K562 (cell line): ENCODE measurements at regions not wholly inside any gene's neighbourhood (a gene's known extent, or its start where the extent isn't known, plus 50 kb on each side); places are given as distances from the start of the nearest gene placed in this dataset.

Experiments used
- ATAC-seq: fragments of 200-7000 bp; cut with Tn5 transposase; 3 replicates; pipeline ENCODE4 v1.9.1; 2020; ENCODE audit warnings: moderate library complexity
- BruUV-seq: library from RNA; stranded (reverse); fragments of 400-500 nt; replicated peaks from 2 replicates; lab custom pipeline; 2021; lab: Mats Ljungman, UMichigan
- CTCF ChIA-PET: fragments of 300-600 bp; formaldehyde crosslinking; extraction: SDS; loops from one replicate; lab custom pipeline; 2021; ENCODE audit warnings: low intra/inter-chr PET ratio; lab: Yijun Ruan, JAX
- POLR2A ChIA-PET: fragments of 300-600, 350-650 bp; sonication (Branson Sonifier 250); formaldehyde crosslinking; extraction: SDS; loops from one replicate; lab custom pipeline; 2021; ENCODE audit warnings: antibody characterized with exemption, inconsistent platforms; lab: Yijun Ruan, JAX
- DNase-seq, 4 experiments: peaks; one replicate each; pipeline versions ENCODE4 v3.0.0 to v3.0.0-alpha.2; 2011 to 2018; ENCODE audit warnings: low spot score in 3 of 4, mixed read lengths in 3 of 4; ENCODE audit errors: extremely low read depth in 1 of 4
- FAIRE-seq: peaks from 2 replicates; lab custom pipeline; 2011; peaks lifted over from hg19 to GRCh38; lab: Jason Lieb, UNC
- H2AFZ ChIP-seq: 2 replicates; pipeline ENCODE4 v1.6.0; 2011; ENCODE audit warnings: low read depth, low read length, control low read depth, inconsistent platforms
- H3K27ac ChIP-seq: fragments of 200-600 bp; 3 replicates; pipeline ENCODE4 v1.8.0; 2011; ENCODE audit warnings: low read depth, mild to moderate bottlenecking, control low read depth, inconsistent platforms, low read length, moderate library complexity, mixed read lengths; ENCODE audit errors: extremely low read depth
- H3K27me3 ChIP-seq, 2 experiments: fragments of 300-600 bp in 1 of 2; 2 replicates in 1 of 2; 3 replicates in 1 of 2; pipeline versions ENCODE4 v1.6.0 to v1.8.0; 2011; ENCODE audit warnings: inconsistent platforms in 2 of 2, low read length in 2 of 2, mild to moderate bottlenecking in 1 of 2, mixed read lengths in 1 of 2, moderate library complexity in 1 of 2; ENCODE audit not compliant: control insufficient read depth in 2 of 2, insufficient read depth in 2 of 2
- H3K36me3 ChIP-seq: fragments of 300-600 bp; 3 replicates; pipeline ENCODE4 v1.8.0; 2011; ENCODE audit warnings: mild to moderate bottlenecking, low read length, inconsistent platforms; ENCODE audit not compliant: control insufficient read depth, insufficient read depth
- H3K4me1 ChIP-seq, 2 experiments: fragments of 200-600 bp in 1 of 2; replicated peaks in 1 of 2; 2 replicates in 1 of 2; 3 replicates in 1 of 2; pipeline versions ENCODE4 v1.5.1 to v1.8.0; 2011; ENCODE audit warnings: inconsistent platforms in 2 of 2, low read length in 2 of 2, mild to moderate bottlenecking in 1 of 2, mixed read lengths in 1 of 2, moderate library complexity in 1 of 2; ENCODE audit not compliant: control insufficient read depth in 2 of 2, insufficient read depth in 2 of 2
- H3K4me2 ChIP-seq: 2 replicates; pipeline ENCODE4 v1.6.1; 2011; ENCODE audit warnings: low read length, control low read depth, inconsistent platforms, mixed read lengths; ENCODE audit not compliant: insufficient read depth
- H3K4me3 ChIP-seq: fragments of 200-600 bp; sonication (generic), shearing (Covaris generic); 2 replicates; pipeline ENCODE4 v1.5.1; 2016; ENCODE audit warnings: control low read depth, inconsistent platforms
- H3K79me2 ChIP-seq: fragments of 200-600 bp; 3 replicates; pipeline ENCODE4 v1.8.0; 2011; ENCODE audit warnings: low read length, inconsistent platforms; ENCODE audit not compliant: control insufficient read depth, insufficient read depth
- H3K9ac ChIP-seq, 2 experiments: 2 replicates each; pipeline versions ENCODE4 v1.6.0 to v1.6.1; 2011; ENCODE audit warnings: low read depth in 2 of 2, low read length in 2 of 2, control low read depth in 1 of 2, inconsistent platforms in 1 of 2, mild to moderate bottlenecking in 1 of 2, mixed read lengths in 1 of 2; ENCODE audit not compliant: insufficient read depth in 1 of 2
- H3K9me1 ChIP-seq: one replicate; pipeline ENCODE4 v1.6.0; 2011; ENCODE audit warnings: inconsistent platforms, mild to moderate bottlenecking, low read length, moderate library complexity; ENCODE audit not compliant: control insufficient read depth, insufficient read depth
- H3K9me3 ChIP-seq: replicated peaks from 2 replicates; pipeline ENCODE4 v1.5.1; 2011; ENCODE audit warnings: low read depth, low read length, inconsistent platforms; ENCODE audit not compliant: control insufficient read depth, insufficient read depth
- H4K20me1 ChIP-seq: replicated peaks from 2 replicates; pipeline ENCODE4 v1.6.1; 2011; ENCODE audit warnings: low read length, inconsistent platforms, mixed read lengths; ENCODE audit not compliant: control insufficient read depth, insufficient read depth
- ATF6 ChIP-seq: sonication (generic); formaldehyde crosslinking; IDR thresholded peaks from 2 replicates; pipeline ENCODE4 v1.4.0; 2020; ENCODE audit warnings: mild to moderate bottlenecking, missing genetic modification reagents
- CBX1 ChIP-seq: sonication (generic); IDR thresholded peaks from 2 replicates; pipeline ENCODE4 v1.6.1; 2016; ENCODE audit warnings: antibody characterized with exemption, low read depth, mild to moderate bottlenecking
- CBX2 ChIP-seq: fragments of 200-600 bp; sonication (generic); IDR thresholded peaks from one replicate; pipeline ENCODE4 v1.6.1; 2012; ENCODE audit warnings: mild to moderate bottlenecking, low read length, inconsistent platforms; ENCODE audit not compliant: insufficient read depth, poor library complexity, severe bottlenecking
- LARP7 ChIP-seq: fragments of 450-650 bp; IDR thresholded peaks from 2 replicates; pipeline ENCODE4 v1.6.1; 2016
- MAFG ChIP-seq: fragments of 450-650 bp; conservative IDR thresholded peaks from 2 replicates; pipeline ENCODE4 v1.6.1; 2016; ENCODE audit warnings: missing genetic modification characterization, missing compliant biosample characterization
- RBM15 ChIP-seq: fragments of 200-400 bp; formaldehyde crosslinking; IDR thresholded peaks from 2 replicates; pipeline ENCODE4 v1.6.1; 2018; ENCODE audit warnings: mild to moderate bottlenecking, low read length, moderate library complexity; ENCODE audit not compliant: insufficient read depth
- RFX7 ChIP-seq: fragments of 250-450 bp; sonication (Bioruptor Pico); IDR thresholded peaks from 2 replicates; pipeline ENCODE4 v1.5.1; 2021; ENCODE audit warnings: mild to moderate bottlenecking
- SUPT5H ChIP-seq: fragments of 450-650 bp; IDR thresholded peaks from 2 replicates; pipeline ENCODE4 v1.6.1; 2016
- TRIM24 ChIP-seq, 2 experiments: fragments of 450-650 bp; IDR thresholded peaks; 2 replicates each; pipeline ENCODE4 v1.6.1; 2016
- U2AF1 ChIP-seq: fragments of 200-400 bp; formaldehyde crosslinking; optimal IDR thresholded peaks from 2 replicates; pipeline ENCODE3; 2017; ENCODE audit warnings: mild to moderate bottlenecking, low read depth, low read length, moderate library complexity
- ZFPM2 ChIP-seq: fragments of 250-450 bp; sonication (Bioruptor Pico); IDR thresholded peaks from 2 replicates; pipeline ENCODE4 v1.5.1; 2022; ENCODE audit warnings: mild to moderate bottlenecking
- ZNF398 ChIP-seq: fragments of 250-450 bp; sonication (Bioruptor Pico); IDR thresholded peaks from 2 replicates; pipeline ENCODE4 v1.8.0; 2021; ENCODE audit warnings: moderate library complexity, mild to moderate bottlenecking, inconsistent platforms
- ZNF778 ChIP-seq: fragments of 450-650 bp; formaldehyde crosslinking; IDR thresholded peaks from 2 replicates; pipeline ENCODE4 v1.4.0; 2020; ENCODE audit warnings: mild to moderate bottlenecking, moderate library complexity
- WGBS: fragments of 100-300 bp; shearing (Covaris generic); methylation state at CpG from one replicate; pipeline ENCODE4 v1.1.6; 2016; ENCODE audit warnings: low coverage, mixed read lengths; ENCODE audit not compliant: insufficient coverage; ENCODE audit errors: missing lambda C conversion rate; 5-methylcytosine and 5-hydroxymethylcytosine counted together
- in situ Hi-C: fragments of 300-500 bp; cut with MboI; formaldehyde crosslinking; loops from 4 replicates; pipeline ENCODE4 v1.15.0; 2018; ENCODE audit warnings: inconsistent platforms, mixed read lengths
- intact Hi-C: fragments of 100-400 bp; cut with micrococcal nuclease; formaldehyde crosslinking; loops from 2 replicates; pipeline ENCODE4 v1.14.2; 2022
- TF ChIP-seq, protein P1 (sequence below): fragments of 450-650 bp; formaldehyde crosslinking; IDR thresholded peaks from 2 replicates; pipeline ENCODE4 v1.4.0; 2020; ENCODE audit warnings: mild to moderate bottlenecking

GRCh38 chr6:94045099-94045829, 625.9 kb upstream of the EPHA7 start:
- CTCF ChIA-PET = no interaction called here
- BruUV-seq = no TSS peak

More at GRCh38 chr6:94045099-94045829, 625.9 kb upstream of the EPHA7 start:
- no peaks in the 10 kb centered on the region for H4K20me1 ChIP-seq
- TF ChIP-seq MAFG (tag) (no peak), TRIM24 (IDR thresholded peaks at IDR 0.05) (no peak), ZNF398 (no peak), RBM15 (no peak), ZFPM2 (CRISPR knock-in tag) (no peak), ZNF778 (no peak), SUPT5H (no peak), LARP7 (no peak), ATF6 (no peak), U2AF1 (no peak), RFX7 (CRISPR knock-in tag) (no peak), CBX1 (no peak), CBX2 (no peak)
- TF ChIP-seq, protein P1, sequence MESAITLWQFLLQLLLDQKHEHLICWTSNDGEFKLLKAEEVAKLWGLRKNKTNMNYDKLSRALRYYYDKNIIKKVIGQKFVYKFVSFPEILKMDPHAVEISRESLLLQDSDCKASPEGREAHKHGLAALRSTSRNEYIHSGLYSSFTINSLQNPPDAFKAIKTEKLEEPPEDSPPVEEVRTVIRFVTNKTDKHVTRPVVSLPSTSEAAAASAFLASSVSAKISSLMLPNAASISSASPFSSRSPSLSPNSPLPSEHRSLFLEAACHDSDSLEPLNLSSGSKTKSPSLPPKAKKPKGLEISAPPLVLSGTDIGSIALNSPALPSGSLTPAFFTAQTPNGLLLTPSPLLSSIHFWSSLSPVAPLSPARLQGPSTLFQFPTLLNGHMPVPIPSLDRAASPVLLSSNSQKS (CRISPR knock-in tag) = no peak
- H3K9ac ChIP-seq = no peak overlapping the region
- H3K9me1 ChIP-seq = no peaks in the 10 kb centered on the region
- H3K27ac ChIP-seq = no peak overlapping the region
- H3K4me2 ChIP-seq = no peak overlapping the region
- no peak overlapping the region for H2AFZ ChIP-seq
- ATAC-seq = no peak
- WGBS = 3% methylated on average over 12 of the region's 12 CpGs
- no peaks in the 10 kb centered on the region for H3K4me1 ChIP-seq
- POLR2A ChIA-PET = no interaction called here
- intact Hi-C loops = no loop called here
- H3K4me3 ChIP-seq = no peak overlapping the region
- H3K27me3 ChIP-seq = no peaks in the 10 kb centered on the region
- in situ Hi-C loops = no loop called here
- no peak for FAIRE-seq
- H3K9me3 ChIP-seq = peaks cover 4% of the 10 kb centered on the region; the same call in 1 of the 2 replicates
- H3K36me3 ChIP-seq = no peaks in the 10 kb centered on the region
- no peaks in the 10 kb centered on the region for H3K79me2 ChIP-seq
- no peak for DNase-seq
